GM10266 (cell line): ENCODE measurements at regions not wholly inside any gene's neighbourhood (a gene's known extent, or its start where the extent isn't known, plus 50 kb on each side); places are given as distances from the start of the nearest gene placed in this dataset.

Source experiments
- DNase-seq: peaks from one replicate; pipeline ENCODE4 v3.0.0; 2012; ENCODE audit errors: extremely low spot score
- TF ChIP-seq, protein P1 (sequence below): IDR thresholded peaks from 2 replicates; pipeline ENCODE4 v1.5.1; 2012; ENCODE audit warnings: mild to moderate bottlenecking, low read depth; ENCODE audit not compliant: control insufficient read depth, insufficient read depth; ENCODE audit errors: missing control alignments

DNA sequence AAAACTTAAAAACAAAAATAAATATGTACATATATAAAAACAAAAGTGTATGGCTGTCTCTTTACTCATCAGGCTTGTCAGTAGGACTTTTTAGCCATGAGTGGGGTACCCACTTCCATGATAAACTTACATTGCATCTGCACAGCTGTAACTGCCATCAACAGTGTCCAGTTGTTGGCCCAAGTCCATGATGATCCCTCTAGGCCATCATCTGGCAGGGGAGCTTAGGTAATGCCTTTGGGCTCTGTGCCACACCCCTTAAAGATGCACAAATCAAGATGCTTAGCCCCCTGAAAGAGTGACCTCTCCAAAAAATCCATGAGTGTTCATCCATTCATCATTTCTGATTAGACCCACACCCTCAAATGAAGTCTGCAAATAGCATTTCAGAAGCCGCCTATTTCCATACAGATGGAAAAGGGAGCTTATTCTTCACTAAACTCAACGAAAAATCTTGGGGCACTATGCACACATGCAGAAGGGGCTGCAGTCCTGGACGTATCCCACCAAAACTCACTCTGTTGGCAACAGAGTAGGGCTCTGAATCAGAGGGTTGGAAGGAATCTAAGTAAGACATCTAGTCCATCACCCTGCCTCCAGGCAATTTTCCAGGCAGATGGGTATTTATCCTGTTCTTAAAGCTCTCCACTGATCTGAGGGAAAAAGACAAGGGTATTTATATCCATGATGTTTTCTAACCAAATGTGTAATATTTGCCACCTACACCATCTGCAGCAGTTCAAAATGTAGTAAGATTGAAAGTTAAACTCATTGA lies 691.0 kb downstream of the ZEB2 start:
- DNase-seq: no peak
- TF ChIP-seq, protein P1, sequence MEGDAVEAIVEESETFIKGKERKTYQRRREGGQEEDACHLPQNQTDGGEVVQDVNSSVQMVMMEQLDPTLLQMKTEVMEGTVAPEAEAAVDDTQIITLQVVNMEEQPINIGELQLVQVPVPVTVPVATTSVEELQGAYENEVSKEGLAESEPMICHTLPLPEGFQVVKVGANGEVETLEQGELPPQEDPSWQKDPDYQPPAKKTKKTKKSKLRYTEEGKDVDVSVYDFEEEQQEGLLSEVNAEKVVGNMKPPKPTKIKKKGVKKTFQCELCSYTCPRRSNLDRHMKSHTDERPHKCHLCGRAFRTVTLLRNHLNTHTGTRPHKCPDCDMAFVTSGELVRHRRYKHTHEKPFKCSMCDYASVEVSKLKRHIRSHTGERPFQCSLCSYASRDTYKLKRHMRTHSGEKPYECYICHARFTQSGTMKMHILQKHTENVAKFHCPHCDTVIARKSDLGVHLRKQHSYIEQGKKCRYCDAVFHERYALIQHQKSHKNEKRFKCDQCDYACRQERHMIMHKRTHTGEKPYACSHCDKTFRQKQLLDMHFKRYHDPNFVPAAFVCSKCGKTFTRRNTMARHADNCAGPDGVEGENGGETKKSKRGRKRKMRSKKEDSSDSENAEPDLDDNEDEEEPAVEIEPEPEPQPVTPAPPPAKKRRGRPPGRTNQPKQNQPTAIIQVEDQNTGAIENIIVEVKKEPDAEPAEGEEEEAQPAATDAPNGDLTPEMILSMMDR: no peak

GRCh38 chr2:143824791-143825190 lies 695.1 kb downstream of the ZEB2 start:
- TF ChIP-seq, protein P1: no peak
- no peak for DNase-seq

DNA sequence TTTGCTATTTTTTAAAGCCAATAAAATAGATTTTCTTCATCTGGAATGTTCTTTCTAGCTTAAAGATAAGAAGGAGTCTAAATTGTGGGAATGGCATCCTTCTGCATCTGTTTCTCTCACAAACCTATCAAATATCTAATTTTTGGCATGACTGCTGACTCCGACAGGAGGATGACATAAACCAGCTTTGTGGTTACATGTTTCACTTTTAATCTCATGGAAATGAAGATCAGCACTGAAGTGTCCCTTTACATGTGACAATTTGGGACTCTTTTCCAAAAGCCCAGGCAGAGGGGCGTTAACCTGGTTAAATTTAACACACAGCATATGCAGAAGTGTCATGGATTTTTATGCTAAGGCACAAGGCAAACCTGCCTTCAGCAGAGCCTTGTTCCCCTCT lies 694.7 kb downstream of the ARHGAP15 start:
- DNase-seq: no peak
- TF ChIP-seq, protein P1: no peak

GRCh38 chr2:143823296-143823695 lies 694.1 kb downstream of the ARHGAP15 start:
- no peak for DNase-seq
- TF ChIP-seq, protein P1: no peak

GRCh38 chr2:143822736-143823135 lies 693.5 kb downstream of the ARHGAP15 start:
- TF ChIP-seq, protein P1: no peak
- DNase-seq: no peak

- TF ChIP-seq, protein P1: no peak
- no peak for DNase-seq
Measured at GRCh38 chr2:143819764-143820163, 690.5 kb downstream of the ARHGAP15 start.

- no peak for DNase-seq
Measured at GRCh38 chr2:143819190-143819735, 690.0 kb downstream of the ARHGAP15 start.

More at GRCh38 chr2:143819190-143819735, 690.0 kb downstream of the ARHGAP15 start:
- TF ChIP-seq, protein P1: no peak
